ENCODE measurements at regions not wholly inside any gene's neighbourhood (a gene's known extent, or its start where the extent isn't known, plus 50 kb on each side); places are given as distances from the start of the nearest gene placed in this dataset.

- TF ChIP-seq EP300 (IDR thresholded peaks at IDR 0.05) (no peak), CTCF (IDR thresholded peaks at IDR 0.05) (no peak), POLR2A (IDR thresholded peaks at IDR 0.05) (no peak)
Observed at GRCh38 chr10:113236998-113237397, 287.0 kb downstream of the TCF7L2 start.

All from tibial nerve (tissue), 4 donors.